Muscle layer of colon (tissue), 2 donors: ENCODE measurements at regions not wholly inside any gene's neighbourhood (a gene's known extent, or its start where the extent isn't known, plus 50 kb on each side); places are given as distances from the start of the nearest gene placed in this dataset.

Experiments used
- H3K27ac ChIP-seq: one replicate; pipeline ENCODE4 v1.7.0; 2013; ENCODE audit warnings: low read depth, mild to moderate bottlenecking, low read length, moderate library complexity
- H3K27me3 ChIP-seq, 2 donors: one replicate each; pipeline ENCODE4 v1.7.0; 2013; ENCODE audit warnings: low read length in 2 of 2, mild to moderate bottlenecking in 2 of 2; ENCODE audit not compliant: insufficient read depth in 2 of 2, control insufficient read depth in 1 of 2
- H3K36me3 ChIP-seq: one replicate; pipeline ENCODE4 v1.7.0; 2013; ENCODE audit warnings: mild to moderate bottlenecking, low read length; ENCODE audit not compliant: insufficient read depth
- H3K4me1 ChIP-seq: one replicate; pipeline ENCODE4 v1.7.0; 2013; ENCODE audit warnings: mild to moderate bottlenecking, low read length; ENCODE audit not compliant: insufficient read depth
- H3K4me3 ChIP-seq, 2 donors: one replicate each; pipeline ENCODE4 v1.7.0; 2013; ENCODE audit warnings: low read length in 2 of 2, low read depth in 1 of 2, mild to moderate bottlenecking in 1 of 2, moderate library complexity in 1 of 2
- H3K9ac ChIP-seq: one replicate; pipeline ENCODE4 v1.7.0; 2013; ENCODE audit warnings: low read length
- H3K9me3 ChIP-seq: one replicate; pipeline ENCODE4 v1.7.0; 2013; ENCODE audit warnings: mild to moderate bottlenecking, low read length
- donor health status: abdominal sarcoma.
- donor health status: Adenocarcinoma of cecum.

DNA sequence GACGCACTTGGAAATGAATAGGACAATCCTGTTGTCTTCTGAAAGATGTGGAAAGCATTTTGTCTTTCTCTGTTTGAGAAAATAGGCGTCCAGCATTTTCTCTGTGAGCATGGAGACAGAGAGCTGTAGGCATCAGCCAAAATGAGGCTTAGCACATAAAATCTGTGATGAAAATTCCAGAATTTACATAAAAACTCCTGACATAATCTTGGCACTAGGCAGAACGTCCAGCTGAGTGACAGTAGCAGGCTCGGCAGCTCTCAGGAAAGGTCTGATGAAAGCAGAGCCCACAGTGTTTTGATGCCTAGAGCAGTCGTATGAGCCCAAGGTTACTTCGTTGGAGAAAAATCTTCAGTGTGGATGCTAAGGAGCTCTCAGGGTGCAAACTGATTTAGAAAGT, 543.3 kb upstream of the MAP3K7 start:
- H3K9me3 ChIP-seq = no peaks in the 10 kb centered on the region
- H3K27me3 ChIP-seq = no peaks in the 10 kb centered on the region
- no peak overlapping the region for H3K27ac ChIP-seq
- no peaks in the 10 kb centered on the region for H3K4me1 ChIP-seq
- H3K9ac ChIP-seq = no peak overlapping the region
- H3K4me3 ChIP-seq = no peak overlapping the region
- H3K36me3 ChIP-seq = no peaks in the 10 kb centered on the region

DNA sequence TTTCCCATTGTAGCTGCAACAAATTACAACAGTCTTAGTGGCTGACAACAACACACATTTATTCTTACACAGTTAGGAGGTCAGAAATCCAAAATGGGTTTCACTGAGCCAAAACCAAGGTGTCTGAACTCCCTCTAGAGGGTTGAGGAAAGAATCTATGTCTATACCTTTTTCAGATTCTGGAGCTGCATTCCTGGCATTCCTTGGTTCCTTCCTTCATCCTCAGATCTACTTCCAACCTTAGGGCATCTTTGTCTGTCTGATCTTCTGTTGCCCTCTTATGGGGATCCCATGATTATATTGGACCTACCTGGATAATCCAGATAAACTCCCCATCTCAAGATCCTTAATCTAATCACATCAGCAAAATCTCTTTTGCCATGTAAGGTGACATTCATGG, 540.9 kb upstream of the MAP3K7 start:
- H3K4me3 ChIP-seq = no peak overlapping the region
- no peaks in the 10 kb centered on the region for H3K27me3 ChIP-seq
- H3K36me3 ChIP-seq = no peaks in the 10 kb centered on the region
- H3K27ac ChIP-seq = no peak overlapping the region
- no peaks in the 10 kb centered on the region for H3K4me1 ChIP-seq
- H3K9me3 ChIP-seq = no peaks in the 10 kb centered on the region
- no peak overlapping the region for H3K9ac ChIP-seq

- no peaks in the 10 kb centered on the region for H3K36me3 ChIP-seq
- H3K4me3 ChIP-seq = no peak overlapping the region
- no peaks in the 10 kb centered on the region for H3K9me3 ChIP-seq
- H3K27ac ChIP-seq = no peak overlapping the region
- no peak overlapping the region for H3K9ac ChIP-seq
- no peaks in the 10 kb centered on the region for H3K27me3 ChIP-seq
- no peaks in the 10 kb centered on the region for H3K4me1 ChIP-seq
These were observed 540.0 kb upstream of the MAP3K7 start for GRCh38 chr6:91126876-91127275.

- no peak overlapping the region for H3K4me3 ChIP-seq
- H3K9me3 ChIP-seq = no peaks in the 10 kb centered on the region
- no peaks in the 10 kb centered on the region for H3K27me3 ChIP-seq
- no peaks in the 10 kb centered on the region for H3K36me3 ChIP-seq
- H3K27ac ChIP-seq = no peak overlapping the region
- H3K9ac ChIP-seq = no peak overlapping the region
- no peaks in the 10 kb centered on the region for H3K4me1 ChIP-seq
These were observed 530.7 kb upstream of the MAP3K7 start for GRCh38 chr6:91117550-91117949.

GRCh38 chr6:91114123-91114708, 527.3 kb upstream of the MAP3K7 start:
- Histone ChIP-seq H3K4me1 (no peaks in the 10 kb centered on the region), H3K27ac (no peak overlapping the region), H3K9me3 (no peaks in the 10 kb centered on the region), H3K4me3 (no peak overlapping the region), H3K36me3 (no peaks in the 10 kb centered on the region), H3K27me3 (no peaks in the 10 kb centered on the region), H3K9ac (no peak overlapping the region)

DNA sequence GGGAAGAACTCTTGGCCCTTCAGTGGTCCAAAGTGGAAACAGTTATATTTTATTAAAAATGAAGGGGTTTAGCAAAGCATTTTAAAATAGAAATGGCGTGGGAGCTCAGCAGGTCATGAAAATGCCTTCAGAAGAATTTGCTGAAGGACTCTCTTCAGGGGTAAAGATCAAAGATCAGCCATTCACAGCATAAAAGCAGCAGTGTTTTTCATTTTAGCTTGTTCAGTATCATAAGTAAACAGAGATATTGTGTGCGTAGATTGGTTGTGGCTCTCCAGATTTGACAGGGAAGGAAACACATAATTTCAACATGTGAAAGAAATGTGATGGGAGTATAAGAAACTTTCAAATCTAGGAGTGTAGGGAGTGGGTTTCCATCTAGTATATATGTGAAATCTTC, 519.2 kb upstream of the MAP3K7 start:
- Histone ChIP-seq H3K27me3 (no peaks in the 10 kb centered on the region), H3K9ac (no peak overlapping the region), H3K4me1 (no peaks in the 10 kb centered on the region), H3K9me3 (no peaks in the 10 kb centered on the region), H3K4me3 (no peak overlapping the region), H3K36me3 (no peaks in the 10 kb centered on the region), H3K27ac (no peak overlapping the region)

- Histone ChIP-seq H3K27ac (no peak overlapping the region), H3K4me1 (no peaks in the 10 kb centered on the region), H3K27me3 (no peaks in the 10 kb centered on the region), H3K9me3 (no peaks in the 10 kb centered on the region), H3K4me3 (no peak overlapping the region), H3K9ac (no peak overlapping the region), H3K36me3 (no peaks in the 10 kb centered on the region)
These were observed 518.7 kb upstream of the MAP3K7 start for GRCh38 chr6:91105532-91105931.

DNA sequence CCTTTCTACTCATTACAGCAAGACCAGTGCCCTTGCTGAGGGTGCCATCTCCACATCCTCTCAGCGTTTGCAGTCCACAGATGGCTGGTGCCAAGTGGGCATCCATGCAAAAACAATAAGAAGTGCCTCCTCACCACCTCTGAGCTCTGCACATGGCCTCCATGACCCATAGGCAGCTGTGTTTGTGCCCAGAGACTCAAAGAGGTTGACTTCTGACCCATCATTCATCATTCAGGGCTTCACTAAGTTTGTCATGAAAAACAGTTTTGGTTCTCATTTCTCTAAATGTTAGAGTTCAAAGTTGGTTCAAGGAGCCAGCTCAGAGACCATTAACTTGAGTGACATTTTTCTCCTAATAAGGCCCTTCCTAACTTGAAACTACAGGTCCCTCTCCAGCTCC, 512.6 kb upstream of the MAP3K7 start:
- Histone ChIP-seq H3K4me1 (peaks cover 10% of the 10 kb centered on the region), H3K27me3 (no peaks in the 10 kb centered on the region), H3K9me3 (no peaks in the 10 kb centered on the region), H3K36me3 (no peaks in the 10 kb centered on the region), H3K9ac (no peak overlapping the region), H3K27ac (no peak overlapping the region), H3K4me3 (no peak overlapping the region)

DNA sequence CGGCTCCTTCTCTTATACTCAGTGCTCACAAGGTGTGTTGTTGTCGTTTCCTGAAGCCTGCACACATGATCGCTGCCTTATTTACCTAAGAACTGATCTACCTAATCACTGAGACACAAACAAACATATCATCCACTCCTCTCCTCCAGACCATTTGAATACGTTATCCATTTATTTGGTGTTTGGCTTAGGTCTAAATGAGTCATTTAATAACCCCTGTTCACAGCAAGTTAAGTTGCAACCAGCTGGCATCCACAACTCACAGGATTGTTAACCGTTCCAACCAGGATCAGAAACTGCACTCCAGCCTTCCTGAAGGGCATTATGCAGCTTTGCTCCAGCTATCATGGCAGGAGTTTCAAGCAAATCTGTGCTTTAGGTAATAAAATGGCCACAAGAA, 511.1 kb upstream of the MAP3K7 start:
- Histone ChIP-seq H3K9me3 (no peaks in the 10 kb centered on the region), H3K4me3 (no peak overlapping the region), H3K9ac (no peak overlapping the region), H3K27me3 (no peaks in the 10 kb centered on the region), H3K4me1 (peaks cover 10% of the 10 kb centered on the region), H3K27ac (no peak overlapping the region), H3K36me3 (no peaks in the 10 kb centered on the region)

GRCh38 chr6:91097364-91097763, 510.5 kb upstream of the MAP3K7 start:
- Histone ChIP-seq H3K4me1 (peaks cover 10% of the 10 kb centered on the region), H3K9ac (no peak overlapping the region), H3K9me3 (no peaks in the 10 kb centered on the region), H3K36me3 (no peaks in the 10 kb centered on the region), H3K4me3 (no peak overlapping the region), H3K27ac (no peak overlapping the region), H3K27me3 (no peaks in the 10 kb centered on the region)

DNA sequence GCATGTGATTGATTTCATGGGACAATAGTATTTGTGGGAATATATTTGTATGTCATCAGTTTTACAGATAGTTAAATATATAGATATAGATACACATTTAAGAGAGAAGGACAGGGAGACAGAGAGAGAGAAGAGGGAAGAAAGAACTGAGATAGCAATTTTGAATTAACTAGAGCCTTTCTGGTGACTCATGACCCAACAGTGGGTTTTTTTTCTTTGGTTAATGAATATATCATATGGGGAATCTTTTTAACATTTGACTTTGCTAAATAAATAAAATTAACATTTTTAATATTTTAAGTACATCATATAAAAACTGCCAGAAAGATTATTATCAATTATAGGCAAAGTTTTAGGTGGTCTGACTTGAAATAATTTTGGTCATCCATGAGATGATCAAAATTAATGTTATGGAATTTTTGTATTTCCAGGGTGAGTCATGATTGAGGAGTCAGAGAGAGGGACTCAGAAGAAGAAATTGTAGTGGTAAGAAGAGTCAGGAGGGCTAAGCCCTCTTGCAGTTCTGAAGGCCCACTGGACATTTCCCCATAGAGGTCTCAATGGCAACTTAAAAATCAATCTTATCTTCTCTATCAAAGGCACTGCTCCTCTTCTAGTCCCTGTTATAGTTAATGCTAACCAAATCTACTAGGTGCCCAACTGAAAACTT, 508.1 kb upstream of the MAP3K7 start:
- no peak overlapping the region for H3K27ac ChIP-seq
- no peak overlapping the region for H3K4me3 ChIP-seq
- no peaks in the 10 kb centered on the region for H3K9me3 ChIP-seq
- H3K36me3 ChIP-seq = no peaks in the 10 kb centered on the region
- no peak overlapping the region for H3K9ac ChIP-seq
- H3K4me1 ChIP-seq = peaks cover 10% of the 10 kb centered on the region
- H3K27me3 ChIP-seq = no peaks in the 10 kb centered on the region

DNA sequence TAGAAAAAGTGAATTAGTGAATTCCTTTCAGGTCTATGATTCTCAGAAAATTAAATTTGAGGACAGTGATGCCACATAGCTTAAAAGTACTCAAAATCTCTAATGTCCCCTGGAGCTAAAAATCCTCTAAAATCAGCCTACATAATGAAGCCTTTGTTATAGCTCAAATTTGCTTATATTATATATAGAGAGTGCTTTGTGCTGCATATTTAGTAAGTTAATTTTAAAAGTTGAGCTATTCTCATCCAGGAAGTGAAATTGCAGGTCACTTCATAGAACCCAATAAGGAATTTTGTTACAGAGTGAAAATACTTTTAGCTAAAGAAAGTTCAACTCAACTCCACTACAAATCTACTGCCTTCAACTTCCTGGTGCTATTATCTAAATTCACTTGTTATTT, 507.5 kb upstream of the MAP3K7 start:
- Histone ChIP-seq H3K4me3 (no peak overlapping the region), H3K27me3 (no peaks in the 10 kb centered on the region), H3K36me3 (no peaks in the 10 kb centered on the region), H3K9me3 (no peaks in the 10 kb centered on the region), H3K4me1 (peaks cover 10% of the 10 kb centered on the region), H3K9ac (no peak overlapping the region), H3K27ac (no peak overlapping the region)
